ENCODE measurements at regions not wholly inside any gene's neighbourhood (a gene's known extent, or its start where the extent isn't known, plus 50 kb on each side); places are given as distances from the start of the nearest gene placed in this dataset.

GRCh38 chr2:120881981-120882788 is 146.5 kb downstream of the GLI2 start:
- TF ChIP-seq, protein P1, sequence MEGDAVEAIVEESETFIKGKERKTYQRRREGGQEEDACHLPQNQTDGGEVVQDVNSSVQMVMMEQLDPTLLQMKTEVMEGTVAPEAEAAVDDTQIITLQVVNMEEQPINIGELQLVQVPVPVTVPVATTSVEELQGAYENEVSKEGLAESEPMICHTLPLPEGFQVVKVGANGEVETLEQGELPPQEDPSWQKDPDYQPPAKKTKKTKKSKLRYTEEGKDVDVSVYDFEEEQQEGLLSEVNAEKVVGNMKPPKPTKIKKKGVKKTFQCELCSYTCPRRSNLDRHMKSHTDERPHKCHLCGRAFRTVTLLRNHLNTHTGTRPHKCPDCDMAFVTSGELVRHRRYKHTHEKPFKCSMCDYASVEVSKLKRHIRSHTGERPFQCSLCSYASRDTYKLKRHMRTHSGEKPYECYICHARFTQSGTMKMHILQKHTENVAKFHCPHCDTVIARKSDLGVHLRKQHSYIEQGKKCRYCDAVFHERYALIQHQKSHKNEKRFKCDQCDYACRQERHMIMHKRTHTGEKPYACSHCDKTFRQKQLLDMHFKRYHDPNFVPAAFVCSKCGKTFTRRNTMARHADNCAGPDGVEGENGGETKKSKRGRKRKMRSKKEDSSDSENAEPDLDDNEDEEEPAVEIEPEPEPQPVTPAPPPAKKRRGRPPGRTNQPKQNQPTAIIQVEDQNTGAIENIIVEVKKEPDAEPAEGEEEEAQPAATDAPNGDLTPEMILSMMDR (conservative IDR thresholded peaks at IDR 0.05 in 1 of 2, IDR thresholded peaks at IDR 0.05 in 1 of 2; ENCODE audit: extremely low read depth in 1 of 2, insufficient read depth in 1 of 2, low read depth in 1 of 2, low read length in 2 of 2), result no peak
- no peak for TF ChIP-seq EZH2 (IDR thresholded peaks at IDR 0.05; ENCODE audit: borderline replicate concordance, low read length)

Data from mammary epithelial cell (primary cell).